ENCODE measurements at regions not wholly inside any gene's neighbourhood (a gene's known extent, or its start where the extent isn't known, plus 50 kb on each side); places are given as distances from the start of the nearest gene placed in this dataset.
"Not testable (repeated sequence)": the region's sequence is repeated elsewhere in the genome, so short reads cannot be mapped to it uniquely, and the experiment has no call there.

- peak; percentile 40 for DNase-seq
Measured at GRCh38 chr7:114082642-114083165, 163.9 kb upstream of the PPP1R3A start.

GRCh38 chr7:114081606-114082425 is 163.0 kb upstream of the PPP1R3A start:
- peak; percentile 43 for DNase-seq

- DNase-seq, result not testable (repeated sequence)
Measured at GRCh38 chr7:114077158-114077524, 158.3 kb upstream of the PPP1R3A start.

GRCh38 chr7:114076392-114077157 is 157.8 kb upstream of the PPP1R3A start:
- DNase-seq, result not testable (repeated sequence)

GRCh38 chr7:114073701-114074100 is 154.9 kb upstream of the PPP1R3A start:
- no peak for DNase-seq

GRCh38 chr7:114070246-114070645 is 151.4 kb upstream of the PPP1R3A start:
- DNase-seq, result no peak

- no peak for DNase-seq
Measured at GRCh38 chr7:114062810-114063209, 144.0 kb upstream of the PPP1R3A start.

GRCh38 chr7:114051871-114052331 is 133.1 kb upstream of the PPP1R3A start:
- DNase-seq, result no peak

- DNase-seq, result no peak
Measured at GRCh38 chr7:114050571-114050970, 131.8 kb upstream of the PPP1R3A start.

GRCh38 chr7:114048386-114049235 is 129.8 kb upstream of the PPP1R3A start:
- no peak for DNase-seq

- no peak for DNase-seq
Measured at GRCh38 chr7:114047889-114048288, 129.1 kb upstream of the PPP1R3A start.

- no peak for DNase-seq
Measured at GRCh38 chr7:114033475-114033874, 114.7 kb upstream of the PPP1R3A start.

- peak; percentile 67 for DNase-seq
Measured at GRCh38 chr7:114026486-114027089, 107.8 kb upstream of the PPP1R3A start.

- no peak for DNase-seq
Measured at GRCh38 chr7:114021135-114021534, 102.3 kb upstream of the PPP1R3A start.

- no peak for DNase-seq
Measured at GRCh38 chr7:114008696-114009095, 89.9 kb upstream of the PPP1R3A start.

GRCh38 chr7:114007386-114007785 is 88.6 kb upstream of the PPP1R3A start:
- no peak for DNase-seq

GRCh38 chr7:113998934-113999333 is 80.1 kb upstream of the PPP1R3A start:
- no peak for DNase-seq

- no peak for DNase-seq
Measured at GRCh38 chr7:113996405-113996804, 77.6 kb upstream of the PPP1R3A start.

- no peak for DNase-seq
Measured at GRCh38 chr7:113986216-113986615, 67.4 kb upstream of the PPP1R3A start.

- no peak for DNase-seq
Measured at GRCh38 chr7:113976508-113976907, 57.7 kb upstream of the PPP1R3A start.

GRCh38 chr7:113968713-113969112 is 49.9 kb upstream of the PPP1R3A start:
- DNase-seq, result no peak
